AG10803 (cell line): ENCODE measurements at regions not wholly inside any gene's neighbourhood (a gene's known extent, or its start where the extent isn't known, plus 50 kb on each side); places are given as distances from the start of the nearest gene placed in this dataset.

Source experiments
- DNase-seq: peaks from one replicate; pipeline ENCODE4 v3.0.0; 2010; ENCODE audit warnings: low read depth
- H3K4me3 ChIP-seq: 2 replicates; pipeline ENCODE4 v1.5.1; 2011; ENCODE audit warnings: mild to moderate bottlenecking, low read length, control low read depth
- CTCF ChIP-seq: conservative IDR thresholded peaks from 2 replicates; pipeline ENCODE4 v1.5.1; 2011; ENCODE audit warnings: mild to moderate bottlenecking, low read length, control low read depth, inconsistent platforms

- no peak for DNase-seq
- no peak overlapping the region for H3K4me3 ChIP-seq
- no peak for TF ChIP-seq CTCF
Measured at GRCh38 chr18:39496986-39497385, 1931.4 kb upstream of the CELF4 start.

- no peak overlapping the region for H3K4me3 ChIP-seq
- no peak for TF ChIP-seq CTCF
- no peak for DNase-seq
Measured at GRCh38 chr18:39494211-39494896, 1928.8 kb upstream of the CELF4 start.

GRCh38 chr18:39491408-39491807 lies 1925.8 kb upstream of the CELF4 start:
- no peak overlapping the region for H3K4me3 ChIP-seq
- no peak for TF ChIP-seq CTCF
- no peak for DNase-seq

GRCh38 chr18:39489431-39489830 lies 1923.8 kb upstream of the CELF4 start:
- DNase-seq = no peak
- no peak overlapping the region for H3K4me3 ChIP-seq
- no peak for TF ChIP-seq CTCF

GRCh38 chr18:39487932-39488331 lies 1922.3 kb upstream of the CELF4 start:
- no peak overlapping the region for H3K4me3 ChIP-seq
- TF ChIP-seq CTCF = no peak
- DNase-seq = no peak

- no peak for TF ChIP-seq CTCF
- no peak for DNase-seq
- no peak overlapping the region for H3K4me3 ChIP-seq
Measured at GRCh38 chr18:39486268-39486667, 1920.7 kb upstream of the CELF4 start.

- no peak overlapping the region for H3K4me3 ChIP-seq
- no peak for TF ChIP-seq CTCF
- DNase-seq = no peak
Measured at GRCh38 chr18:39485696-39486095, 1920.1 kb upstream of the CELF4 start.
